MM.1S (cell line): ENCODE measurements at regions not wholly inside any gene's neighbourhood (a gene's known extent, or its start where the extent isn't known, plus 50 kb on each side); places are given as distances from the start of the nearest gene placed in this dataset.

Experiments used
- DNase-seq: peaks from one replicate; pipeline ENCODE4 v3.0.0-alpha.2; 2015
- H2AFZ ChIP-seq: fragments of 300-600 bp; sonication (generic); 2 replicates; pipeline ENCODE4 v1.6.0; 2016; ENCODE audit warnings: antibody characterized with exemption, low read length
- H3F3A ChIP-seq: fragments of 300-600 bp; sonication (generic); 2 replicates; pipeline ENCODE4 v1.6.1; 2016; ENCODE audit warnings: mild to moderate bottlenecking, antibody characterized with exemption, low read length, moderate library complexity, mixed read lengths; ENCODE audit not compliant: insufficient read depth
- H3K27ac ChIP-seq: fragments of 300-600 bp; sonication (generic); 2 replicates; pipeline ENCODE4 v1.5.1; 2016; ENCODE audit warnings: mild to moderate bottlenecking, low read length
- H3K27me3 ChIP-seq: fragments of 300-600 bp; sonication (generic); replicated peaks from 2 replicates; pipeline ENCODE4 v1.6.0; 2016; ENCODE audit warnings: low read length; ENCODE audit not compliant: insufficient read depth
- H3K36me3 ChIP-seq: fragments of 300-600 bp; sonication (generic); replicated peaks from 2 replicates; pipeline ENCODE4 v1.6.1; 2016; ENCODE audit warnings: mild to moderate bottlenecking, low read length, mixed read lengths; ENCODE audit not compliant: insufficient read depth
- H3K4me1 ChIP-seq: fragments of 300-600 bp; sonication (generic); 2 replicates; pipeline ENCODE4 v1.6.1; 2016; ENCODE audit warnings: low read length, mixed read lengths
- H3K4me2 ChIP-seq: fragments of 300-600 bp; sonication (generic); 2 replicates; pipeline ENCODE4 v1.6.0; 2016; ENCODE audit warnings: low read depth, low read length
- H3K4me3 ChIP-seq: fragments of 300-600 bp; sonication (generic); 2 replicates; pipeline ENCODE4 v1.5.1; 2016; ENCODE audit warnings: low read length, mixed read lengths
- H3K79me2 ChIP-seq: fragments of 300-600 bp; sonication (generic); 2 replicates; pipeline ENCODE4 v1.6.1; 2016; ENCODE audit warnings: mixed run types, low read length, mixed read lengths
- H3K9ac ChIP-seq: fragments of 300-600 bp; sonication (generic); 2 replicates; pipeline ENCODE4 v1.6.1; 2016; ENCODE audit warnings: low read length, mixed read lengths
- H3K9me2 ChIP-seq: fragments of 300-600 bp; sonication (generic); replicated peaks from 2 replicates; pipeline ENCODE4 v1.6.1; 2016; ENCODE audit warnings: mild to moderate bottlenecking, low read length, mixed read lengths; ENCODE audit not compliant: insufficient read depth
- H3K9me3 ChIP-seq: fragments of 300-600 bp; sonication (generic); replicated peaks from 2 replicates; pipeline ENCODE4 v1.6.1; 2016; ENCODE audit warnings: mild to moderate bottlenecking, low read length, mixed read lengths; ENCODE audit not compliant: insufficient read depth
- H4K20me1 ChIP-seq: fragments of 300-600 bp; sonication (generic); 2 replicates; pipeline ENCODE4 v1.6.1; 2016; ENCODE audit warnings: mild to moderate bottlenecking, low read length, moderate library complexity, mixed read lengths; ENCODE audit not compliant: insufficient read depth
- CTCF ChIP-seq: fragments of 300-600 bp; sonication (generic); IDR thresholded peaks from 2 replicates; pipeline ENCODE4 v1.5.1; 2016; ENCODE audit warnings: antibody characterized with exemption, low read length, mixed read lengths
- EZH2 ChIP-seq: fragments of 300-600 bp; sonication (generic); optimal IDR thresholded peaks from 2 replicates; pipeline ENCODE3; 2017; ENCODE audit warnings: low read depth, mild to moderate bottlenecking, antibody characterized with exemption, low read length, mixed read lengths
- EZH2phosphoT487 ChIP-seq: fragments of 300-600 bp; sonication (generic); IDR thresholded peaks from 2 replicates; pipeline ENCODE4 v1.6.1; 2018; ENCODE audit warnings: antibody characterized with exemption, low read length

- Histone ChIP-seq H3K9me2 (no peaks in the 10 kb centered on the region), H3K27ac (no peak overlapping the region), H3K9me3 (no peaks in the 10 kb centered on the region), H4K20me1 (no peaks in the 10 kb centered on the region), H3K4me3 (no peak overlapping the region), H3K4me2 (no peak overlapping the region), H2AFZ (no peak overlapping the region), H3K27me3 (no peaks in the 10 kb centered on the region), H3K36me3 (no peaks in the 10 kb centered on the region), H3K9ac (no peak overlapping the region), H3K79me2 (no peaks in the 10 kb centered on the region), H3F3A (no peaks in the 10 kb centered on the region), H3K4me1 (no peaks in the 10 kb centered on the region)
- no peak for DNase-seq
- TF ChIP-seq CTCF: no peak
- TF ChIP-seq EZH2phosphoT487: no peak
- TF ChIP-seq EZH2: no peak
These were observed 405.1 kb downstream of the FOXO1 start for GRCh38 chr13:40261336-40261735.

GRCh38 chr13:40261947-40262346 lies 404.5 kb downstream of the FOXO1 start:
- Histone ChIP-seq H3K4me3 (no peak overlapping the region), H3K9me2 (no peaks in the 10 kb centered on the region), H3K36me3 (no peaks in the 10 kb centered on the region), H3K9me3 (no peaks in the 10 kb centered on the region), H3K79me2 (no peaks in the 10 kb centered on the region), H3K4me2 (no peak overlapping the region), H3K9ac (no peak overlapping the region), H3K27me3 (no peaks in the 10 kb centered on the region), H3F3A (no peaks in the 10 kb centered on the region), H4K20me1 (no peaks in the 10 kb centered on the region), H3K4me1 (no peaks in the 10 kb centered on the region), H3K27ac (no peak overlapping the region), H2AFZ (no peak overlapping the region)
- TF ChIP-seq EZH2 (no peak), CTCF (no peak), EZH2phosphoT487 (no peak)
- no peak for DNase-seq

- Histone ChIP-seq H3K27ac (no peak overlapping the region), H3K4me2 (no peak overlapping the region), H3K9ac (no peak overlapping the region), H3K9me3 (no peaks in the 10 kb centered on the region), H3K36me3 (no peaks in the 10 kb centered on the region), H3K27me3 (no peaks in the 10 kb centered on the region), H3K4me1 (no peaks in the 10 kb centered on the region), H2AFZ (no peak overlapping the region), H3F3A (no peaks in the 10 kb centered on the region), H3K4me3 (no peak overlapping the region), H4K20me1 (no peaks in the 10 kb centered on the region), H3K79me2 (no peaks in the 10 kb centered on the region), H3K9me2 (no peaks in the 10 kb centered on the region)
- no peak for TF ChIP-seq EZH2
- TF ChIP-seq EZH2phosphoT487: no peak
- TF ChIP-seq CTCF: no peak
- DNase-seq: no peak
These were observed 397.4 kb downstream of the FOXO1 start for GRCh38 chr13:40269086-40269485.
